ENCODE measurements at regions not wholly inside any gene's neighbourhood (a gene's known extent, or its start where the extent isn't known, plus 50 kb on each side); places are given as distances from the start of the nearest gene placed in this dataset.

DNA sequence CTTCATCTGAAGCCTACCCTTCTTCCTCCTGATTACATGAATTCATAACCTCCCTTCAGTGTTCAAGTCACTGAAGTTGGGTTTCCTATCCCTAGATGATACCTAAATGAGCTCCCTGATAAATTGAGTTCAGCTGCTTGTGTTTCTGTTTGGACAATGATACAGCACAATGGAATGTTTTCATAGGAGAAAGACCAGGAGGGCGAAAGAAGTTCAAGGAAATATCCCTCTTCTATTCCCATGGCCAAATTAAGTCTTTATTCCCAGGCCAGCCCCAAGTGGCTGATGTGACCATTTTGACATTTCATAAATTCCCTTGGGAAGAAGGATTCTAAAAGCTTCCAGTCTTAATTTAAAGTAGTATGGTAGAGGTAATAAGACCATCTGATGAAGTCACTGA is 555.8 kb upstream of the CLINT1 start:
- in situ Hi-C loops (cut with HindIII; ENCODE audit: low sequenced_read_pairs), result no loop called here

DNA sequence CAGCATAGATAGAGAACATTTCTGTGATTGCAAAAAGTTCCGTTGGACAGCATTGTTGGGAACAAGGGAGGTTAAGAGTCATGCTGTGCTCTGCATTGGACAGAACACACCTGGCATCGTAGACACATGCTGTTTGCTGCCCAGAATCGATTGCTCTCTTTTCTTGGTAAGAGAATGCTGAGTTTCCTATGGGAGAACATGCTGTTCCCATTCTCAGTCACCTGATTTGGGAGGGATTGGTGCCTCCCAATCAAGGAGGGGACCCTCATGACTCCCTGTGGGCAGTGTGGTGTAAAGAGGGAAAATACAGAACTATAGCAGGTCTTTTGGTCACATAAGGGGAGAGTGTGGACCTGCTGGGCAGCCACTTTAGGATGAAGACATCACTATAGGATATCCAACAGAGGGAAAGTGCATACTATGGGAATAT is 555.4 kb upstream of the CLINT1 start:
- in situ Hi-C loops (cut with HindIII; ENCODE audit: low sequenced_read_pairs), result no loop called here

DNA sequence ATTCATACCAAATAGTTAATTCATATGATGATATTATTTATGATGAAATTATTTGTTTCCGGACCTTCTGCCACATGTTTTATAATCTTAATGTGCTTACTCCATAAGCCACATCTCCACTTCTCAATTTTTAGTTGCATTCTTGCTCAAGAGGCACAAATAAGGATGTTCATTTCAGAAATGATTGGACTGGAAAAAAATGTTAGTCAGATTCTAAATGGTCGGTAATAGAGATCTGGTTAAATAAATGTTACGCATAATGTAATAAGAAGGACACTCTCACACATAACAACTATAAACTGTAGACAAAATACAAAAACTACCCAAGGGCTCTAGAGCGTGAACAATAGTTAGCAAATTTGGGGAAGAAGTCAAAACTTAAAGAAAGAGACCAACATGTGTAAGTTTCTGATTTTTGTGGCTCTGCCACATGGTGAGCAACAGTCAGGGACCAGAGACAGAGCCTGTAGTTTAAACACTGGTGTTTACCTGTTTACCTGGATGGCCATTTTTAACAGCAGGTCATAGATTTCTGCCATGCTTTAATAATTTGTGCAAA is 554.3 kb upstream of the CLINT1 start:
- in situ Hi-C loops (cut with HindIII; ENCODE audit: low sequenced_read_pairs), result no loop called here

DNA sequence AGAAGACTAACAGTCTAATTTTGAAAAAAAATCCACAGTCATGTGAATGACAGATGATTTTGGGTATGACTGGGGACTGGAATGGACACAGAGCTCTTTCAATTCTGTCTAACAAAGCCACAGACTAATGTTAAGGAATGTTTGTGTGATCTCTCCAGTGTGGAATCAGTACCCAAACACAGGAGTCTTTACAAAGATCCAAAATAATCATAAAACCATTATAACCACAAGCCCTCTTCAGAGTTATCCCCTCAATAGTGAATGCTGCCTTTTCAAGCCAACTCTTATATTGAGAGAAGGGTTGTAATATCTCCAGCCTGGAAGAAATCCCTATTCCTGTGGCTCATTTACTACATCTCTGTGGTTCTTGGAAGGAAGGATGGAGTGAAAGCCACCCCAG is 552.0 kb upstream of the CLINT1 start:
- in situ Hi-C loops (cut with HindIII; ENCODE audit: low sequenced_read_pairs), result no loop called here

DNA sequence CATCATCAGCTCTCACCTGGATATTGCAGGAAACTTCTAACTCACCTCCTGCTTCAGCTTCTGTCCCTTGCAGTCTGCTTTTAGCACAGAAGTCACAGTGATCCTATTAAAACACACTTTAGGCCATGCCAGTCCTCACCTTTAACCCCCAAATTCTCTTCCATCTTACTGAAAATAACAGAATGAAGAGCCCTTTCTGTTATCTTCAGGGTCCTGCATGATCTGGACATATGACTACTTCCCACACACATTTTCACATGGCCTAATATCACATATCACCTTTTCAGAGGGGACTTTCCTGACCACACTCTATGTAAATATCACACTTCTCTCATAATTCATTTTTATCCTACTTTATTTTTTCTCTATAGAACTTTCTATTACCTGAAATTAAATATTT is 550.6 kb upstream of the CLINT1 start:
- in situ Hi-C loops (cut with HindIII; ENCODE audit: low sequenced_read_pairs), result no loop called here

DNA sequence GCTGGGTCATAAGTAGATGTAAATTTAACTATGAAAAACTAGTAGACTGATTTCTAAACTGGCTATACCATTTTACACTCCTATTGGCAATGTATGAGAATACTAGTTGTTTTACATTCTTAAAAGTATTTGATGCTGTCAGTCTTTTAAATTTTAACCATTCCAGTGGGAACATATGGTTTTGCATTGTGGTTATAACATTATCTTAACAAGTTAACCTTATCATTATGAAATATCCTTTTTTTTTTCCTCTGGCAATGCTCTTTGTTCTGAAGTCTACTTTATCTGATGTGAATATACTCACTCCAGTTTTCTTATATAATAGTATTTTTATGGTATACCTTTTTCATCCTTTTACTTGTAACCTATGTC is 548.9 kb upstream of the CLINT1 start:
- in situ Hi-C loops (cut with HindIII; ENCODE audit: low sequenced_read_pairs), result no loop called here

DNA sequence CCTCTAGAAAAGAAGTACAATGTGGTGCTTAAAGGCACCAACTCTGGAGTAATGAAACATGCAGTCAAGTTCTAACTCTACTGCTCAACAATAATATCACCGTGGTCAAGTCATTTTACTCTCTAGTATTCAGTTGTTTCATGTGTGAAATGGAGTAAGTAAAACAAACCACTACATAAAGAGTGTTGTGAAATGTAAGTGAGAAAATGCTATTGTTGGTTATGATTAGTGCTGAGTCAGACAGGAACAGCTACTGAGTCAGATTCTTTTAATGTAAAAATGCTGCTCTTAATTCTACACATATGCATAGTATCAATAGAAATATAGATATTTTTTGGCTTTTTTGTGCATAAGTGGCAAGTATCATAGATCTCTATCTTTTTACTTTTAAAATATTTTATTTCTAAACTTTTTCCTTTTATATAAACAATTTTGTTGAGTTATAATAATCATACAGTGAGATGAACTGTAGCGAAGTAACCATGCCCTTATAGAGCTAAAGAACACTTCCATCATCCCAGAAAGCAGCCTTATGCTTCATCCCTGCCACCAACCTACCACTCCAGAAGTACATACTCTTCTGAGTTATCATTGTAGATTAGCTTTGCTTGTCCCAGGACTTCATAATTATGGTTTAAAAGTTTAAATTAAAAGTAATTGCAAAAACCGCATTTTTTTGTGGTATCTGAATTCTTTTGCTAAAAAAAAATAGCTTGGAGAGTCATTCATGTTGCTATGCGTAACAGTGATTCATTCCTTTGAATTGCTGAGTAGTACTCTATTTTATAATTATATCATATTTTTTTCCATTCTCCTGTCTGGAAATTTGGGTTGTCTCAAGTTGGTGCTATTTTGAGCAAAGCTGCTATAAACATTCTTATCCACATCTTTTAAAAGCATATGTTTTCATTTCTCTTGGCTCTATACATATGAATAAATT is 548.2 kb upstream of the CLINT1 start:
- in situ Hi-C loops (cut with HindIII; ENCODE audit: low sequenced_read_pairs), result no loop called here

DNA sequence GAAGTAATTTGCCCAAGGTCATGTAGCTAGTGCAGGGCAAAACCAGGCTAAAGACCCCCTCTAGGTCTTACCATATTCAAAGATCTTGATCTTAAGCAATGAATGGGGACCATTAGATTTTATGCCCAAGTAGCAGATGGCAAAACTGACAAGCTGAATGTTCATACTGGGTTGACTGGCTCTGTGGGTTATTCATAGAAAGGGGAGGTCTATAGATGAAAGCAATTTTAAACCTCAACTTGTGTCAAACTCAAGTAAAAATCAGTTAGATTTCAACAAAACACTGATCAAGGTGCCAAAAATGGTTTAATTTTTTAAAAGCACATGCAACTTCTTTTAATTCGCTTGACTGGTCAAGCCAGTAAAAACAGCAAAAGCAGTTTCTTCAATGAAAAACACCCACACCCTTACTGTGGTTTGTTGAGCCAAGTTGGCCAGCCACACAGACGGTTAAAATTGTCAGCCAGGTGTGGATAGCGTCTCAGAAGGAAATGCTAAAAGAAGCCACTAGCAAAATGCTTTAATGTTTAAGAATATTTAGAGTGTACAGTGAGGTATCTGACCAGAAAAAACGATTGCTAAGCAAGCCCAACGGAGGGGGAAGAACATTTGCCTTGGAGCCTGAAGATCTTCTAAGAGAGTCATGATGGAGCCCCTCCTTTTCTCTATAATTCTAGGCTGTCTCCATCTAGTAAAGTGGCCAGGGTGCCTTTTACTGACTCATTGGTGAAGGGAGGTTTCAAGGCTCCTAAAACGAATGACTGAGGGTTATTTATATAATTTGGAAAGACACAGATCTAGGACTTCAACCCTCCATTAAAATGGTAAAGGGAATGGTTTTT is 539.6 kb upstream of the CLINT1 start:
- in situ Hi-C loops (cut with HindIII; ENCODE audit: low sequenced_read_pairs), result no loop called here

DNA sequence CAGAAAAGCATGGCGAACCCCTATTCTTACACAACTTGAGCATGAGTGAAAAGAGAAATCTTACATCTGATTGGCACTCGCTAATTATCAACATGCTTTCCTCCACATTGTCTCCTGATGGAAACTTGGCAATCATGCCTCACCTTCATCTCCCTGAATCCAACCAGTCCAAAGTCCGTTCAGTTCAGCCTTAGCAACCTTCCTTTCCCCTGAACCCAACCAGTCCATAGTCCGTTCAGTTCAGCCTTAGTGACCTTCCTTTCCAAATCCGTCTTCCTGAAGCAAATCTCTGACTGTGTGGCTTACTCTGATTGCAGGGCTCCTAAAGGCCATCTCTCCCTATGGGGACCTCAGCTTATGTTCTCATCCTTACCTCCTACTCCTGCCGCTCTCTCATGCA is 538.3 kb upstream of the CLINT1 start:
- in situ Hi-C loops (cut with HindIII; ENCODE audit: low sequenced_read_pairs), result no loop called here

DNA sequence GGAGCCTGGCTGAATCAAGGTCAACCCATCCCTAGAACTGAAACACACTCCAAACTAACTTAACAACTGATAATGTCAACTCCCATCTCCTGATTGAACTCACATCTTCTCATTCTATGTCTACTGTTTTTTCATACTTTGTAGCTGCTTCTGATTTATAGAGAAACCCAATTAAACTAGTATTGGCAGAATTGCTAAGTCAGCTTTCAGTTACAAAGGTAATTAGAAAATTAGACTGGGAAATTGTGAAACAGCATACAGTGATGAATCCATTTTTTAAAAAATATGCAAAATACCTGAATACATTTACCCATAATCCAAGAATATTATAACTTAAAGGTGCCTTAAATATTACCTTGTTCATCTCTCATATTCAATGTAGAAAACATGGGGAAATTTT is 535.2 kb upstream of the CLINT1 start:
- in situ Hi-C loops (cut with HindIII; ENCODE audit: low sequenced_read_pairs), result no loop called here

DNA sequence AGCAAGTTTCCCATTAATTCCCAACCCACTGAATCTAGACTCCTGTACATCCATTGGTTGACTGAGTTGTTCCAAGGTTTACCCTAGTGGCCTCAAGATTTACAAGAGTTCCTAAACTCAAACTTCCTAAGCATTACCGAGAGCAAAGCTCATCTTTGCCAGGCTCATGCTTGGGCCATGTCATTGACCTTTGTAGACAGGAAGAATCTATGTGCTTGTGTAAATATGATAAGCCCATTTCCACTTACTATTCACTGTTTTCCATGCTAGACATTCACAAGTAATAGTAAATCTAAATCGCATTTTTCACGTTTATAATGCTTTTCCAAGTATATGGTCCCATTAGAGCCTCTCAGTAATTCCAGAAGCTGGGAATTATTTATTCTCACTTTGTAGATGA is 534.5 kb upstream of the CLINT1 start:
- in situ Hi-C loops (cut with HindIII; ENCODE audit: low sequenced_read_pairs), result no loop called here

DNA sequence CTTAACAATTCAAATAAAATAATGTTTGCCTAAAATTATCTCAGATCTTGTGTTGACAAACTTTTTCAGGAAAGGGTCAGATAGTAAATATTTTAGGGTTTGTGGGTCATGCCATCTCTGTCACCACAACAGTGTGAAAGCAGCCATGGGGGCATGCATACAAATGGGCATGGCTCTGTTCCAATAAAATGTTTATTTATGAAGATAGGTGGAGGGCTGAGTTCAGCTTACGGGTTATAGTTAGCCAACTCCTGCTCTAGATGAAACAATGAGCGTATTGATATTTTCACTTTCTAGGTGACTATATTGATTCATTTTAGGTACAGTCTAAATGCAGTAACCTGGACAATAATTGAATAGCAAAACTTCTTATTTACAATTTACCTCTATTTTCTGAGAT is 533.8 kb upstream of the CLINT1 start:
- in situ Hi-C loops (cut with HindIII; ENCODE audit: low sequenced_read_pairs), result no loop called here

DNA sequence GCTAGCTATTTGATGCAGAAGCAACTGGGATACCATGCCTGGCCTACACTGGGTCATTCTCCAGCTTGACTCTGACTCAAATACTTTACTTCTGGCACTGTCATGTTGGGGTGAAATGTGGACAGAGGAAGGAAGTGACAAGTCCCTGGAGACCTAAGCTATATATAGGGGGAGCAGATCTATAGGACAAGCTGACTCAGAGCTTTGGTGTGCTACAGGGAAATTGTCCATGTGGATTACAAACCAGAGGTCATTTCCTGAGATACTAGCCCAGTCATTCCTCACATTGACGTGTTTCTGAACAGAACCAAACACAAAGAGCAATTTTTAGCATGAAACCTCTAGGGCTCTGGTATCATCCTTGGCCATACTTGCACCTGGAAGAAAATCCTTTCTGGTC is 531.6 kb upstream of the CLINT1 start:
- in situ Hi-C loops (cut with HindIII; ENCODE audit: low sequenced_read_pairs), result no loop called here

DNA sequence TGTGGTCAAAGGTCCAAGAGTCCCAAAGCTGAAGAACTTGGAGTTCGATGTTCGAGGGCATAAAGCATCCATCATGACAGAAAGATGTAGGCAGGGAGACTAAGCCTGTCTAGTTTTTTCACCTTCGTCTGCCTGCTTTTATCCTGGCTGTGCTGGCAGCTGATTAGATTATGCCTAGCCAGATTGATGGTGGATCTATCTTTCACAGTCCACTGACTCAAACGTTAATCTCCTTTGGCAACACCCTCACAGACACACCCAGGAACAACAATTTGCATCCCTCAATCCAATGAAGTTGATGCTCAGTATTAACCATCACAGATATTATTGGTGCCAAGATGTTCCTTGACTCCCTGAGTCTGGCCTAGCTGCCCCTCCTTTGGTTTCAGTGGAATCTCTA is 530.8 kb upstream of the CLINT1 start:
- in situ Hi-C loops (cut with HindIII; ENCODE audit: low sequenced_read_pairs), result no loop called here

DNA sequence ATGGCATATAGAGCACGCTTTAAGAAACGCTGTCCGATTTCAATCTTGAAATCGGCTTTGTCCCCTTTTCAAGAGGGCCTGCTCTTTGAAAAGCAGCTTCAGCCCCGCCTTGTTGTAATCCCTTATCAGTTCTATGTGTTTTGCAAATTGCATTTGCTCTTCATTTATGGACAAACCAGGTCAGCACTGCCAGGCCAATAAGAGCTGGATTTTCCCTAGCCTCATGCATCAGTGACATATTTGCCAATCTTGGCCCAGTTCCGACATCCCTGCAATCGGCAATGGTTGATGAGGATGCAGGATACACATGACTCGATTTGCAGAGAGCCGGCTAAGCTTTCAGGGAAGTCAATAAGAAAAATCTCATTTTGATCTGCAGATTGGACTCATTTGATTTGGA is 529.1 kb upstream of the CLINT1 start:
- in situ Hi-C loops (cut with HindIII; ENCODE audit: low sequenced_read_pairs), result no loop called here

DNA sequence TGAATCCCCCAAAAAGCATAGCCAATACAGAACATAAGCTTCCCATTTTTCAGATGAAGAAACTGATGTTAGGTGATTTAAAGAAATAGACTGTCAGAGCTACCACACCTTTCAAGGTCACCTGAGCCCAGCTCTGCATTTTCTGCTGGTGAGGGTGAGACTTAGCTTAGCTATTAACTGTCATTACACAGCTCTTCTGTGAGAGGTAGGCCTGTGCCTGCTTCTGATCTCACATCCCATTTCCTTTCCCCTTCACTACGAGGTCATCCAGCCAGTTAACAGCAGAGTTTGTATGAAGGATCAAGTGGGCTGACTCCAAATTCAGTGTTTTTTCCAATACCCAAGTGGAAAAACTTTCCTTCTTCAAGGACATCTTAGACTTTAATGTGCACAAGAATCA is 528.6 kb upstream of the CLINT1 start:
- in situ Hi-C loops (cut with HindIII; ENCODE audit: low sequenced_read_pairs), result no loop called here

DNA sequence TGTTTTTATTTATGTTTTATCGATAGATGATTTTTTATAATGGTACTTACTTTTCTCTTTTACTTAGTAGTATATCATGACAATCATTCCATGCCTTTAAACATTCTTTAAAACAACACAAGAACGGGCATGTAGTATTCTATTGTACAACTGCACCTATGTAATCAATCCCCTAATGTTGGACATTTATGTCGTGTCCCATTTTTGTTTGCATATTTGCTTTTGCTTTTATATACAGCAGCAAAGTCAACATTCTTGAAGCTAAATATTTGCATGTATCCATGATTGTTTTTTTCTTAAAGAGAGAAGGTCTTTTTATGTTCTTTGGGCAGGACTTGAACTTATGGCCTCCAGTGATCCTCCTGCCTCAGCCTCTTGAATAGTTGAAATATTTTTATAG is 527.0 kb upstream of the CLINT1 start:
- in situ Hi-C loops (cut with HindIII; ENCODE audit: low sequenced_read_pairs), result no loop called here

DNA sequence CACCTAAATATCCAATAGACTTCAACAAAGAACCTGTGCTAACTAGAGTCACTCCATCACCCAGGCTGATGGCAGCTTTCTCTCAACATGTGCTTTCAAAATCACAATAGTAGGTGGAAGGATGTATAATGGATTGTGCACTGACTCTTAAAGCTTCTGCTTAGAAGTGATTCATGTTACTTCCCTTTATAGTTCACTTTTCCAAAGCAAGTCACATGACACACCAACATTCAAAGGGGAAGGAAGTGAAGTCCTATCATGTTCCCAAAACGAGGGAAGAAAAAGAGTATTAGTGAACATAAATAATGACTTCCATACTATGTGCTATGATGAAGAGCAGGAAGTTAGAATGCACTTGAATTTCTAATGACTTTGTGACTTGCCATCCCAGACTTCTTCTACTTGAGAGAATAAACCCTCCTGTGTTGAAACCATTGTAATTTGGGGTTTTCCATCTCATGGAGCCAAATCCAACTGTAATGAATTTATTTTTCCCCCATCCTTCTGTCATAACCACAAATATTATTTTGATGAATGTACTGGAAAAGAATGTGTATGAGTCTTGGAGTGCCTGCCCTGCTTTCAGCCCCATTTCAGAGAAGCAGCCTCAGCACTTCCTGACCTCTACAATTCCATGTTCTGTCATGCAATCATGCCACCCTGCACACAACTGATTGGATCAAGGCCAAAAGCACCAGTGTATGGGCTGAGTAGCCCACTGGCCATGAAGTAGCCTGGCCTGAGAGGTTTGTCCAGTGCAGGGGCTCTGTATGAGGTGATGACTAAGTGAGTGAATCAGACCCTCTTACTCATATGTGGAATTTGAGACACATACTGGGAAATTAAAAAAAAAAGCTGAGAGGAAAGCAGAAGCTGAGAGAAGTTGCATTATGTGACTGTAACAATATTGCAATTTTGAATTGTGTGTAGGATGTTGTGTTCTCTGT is 525.9 kb upstream of the CLINT1 start:
- in situ Hi-C loops (cut with HindIII; ENCODE audit: low sequenced_read_pairs), result no loop called here

DNA sequence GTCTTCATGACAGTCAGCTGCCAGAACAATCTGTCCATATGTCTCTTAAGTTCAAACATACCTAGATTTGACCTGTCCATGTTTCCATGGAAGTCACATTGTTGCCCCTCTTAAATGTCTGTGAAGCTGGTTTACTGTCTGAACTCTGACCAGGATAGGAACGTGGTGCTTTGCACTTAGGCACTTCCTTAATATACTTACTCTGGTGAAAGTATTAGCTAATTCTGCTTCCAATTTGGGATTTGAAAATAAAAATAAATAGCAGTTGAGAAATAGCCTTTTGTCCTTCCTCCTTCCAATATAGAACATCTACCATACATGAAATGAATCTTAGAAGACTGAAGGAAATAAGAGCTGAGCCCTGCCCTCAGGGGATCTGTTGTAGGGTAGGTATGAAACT is 524.5 kb upstream of the CLINT1 start:
- in situ Hi-C loops (cut with HindIII; ENCODE audit: low sequenced_read_pairs), result no loop called here

DNA sequence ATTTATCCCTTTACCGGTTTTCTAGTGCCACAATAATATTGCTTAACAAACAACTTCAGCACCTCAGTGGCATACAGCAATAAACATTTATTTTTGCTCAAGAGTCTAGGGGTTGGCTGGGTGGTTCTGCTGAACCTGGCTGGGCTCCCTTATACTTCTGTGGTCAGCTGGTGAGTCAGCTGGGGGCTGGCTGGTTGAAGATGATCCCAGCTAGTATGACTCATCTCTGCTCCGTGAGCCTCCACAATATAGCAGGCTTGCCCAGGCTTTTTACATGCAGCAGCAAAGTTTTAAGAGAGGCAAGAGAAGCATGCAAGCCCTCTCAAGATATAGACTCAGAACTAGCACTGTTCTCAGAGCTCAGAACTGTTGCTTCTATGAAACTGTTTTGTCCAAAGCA is 523.5 kb upstream of the CLINT1 start:
- in situ Hi-C loops (cut with HindIII; ENCODE audit: low sequenced_read_pairs), result no loop called here
